ENCODE measurements at regions not wholly inside any gene's neighbourhood (a gene's known extent, or its start where the extent isn't known, plus 50 kb on each side); places are given as distances from the start of the nearest gene placed in this dataset.

DNA sequence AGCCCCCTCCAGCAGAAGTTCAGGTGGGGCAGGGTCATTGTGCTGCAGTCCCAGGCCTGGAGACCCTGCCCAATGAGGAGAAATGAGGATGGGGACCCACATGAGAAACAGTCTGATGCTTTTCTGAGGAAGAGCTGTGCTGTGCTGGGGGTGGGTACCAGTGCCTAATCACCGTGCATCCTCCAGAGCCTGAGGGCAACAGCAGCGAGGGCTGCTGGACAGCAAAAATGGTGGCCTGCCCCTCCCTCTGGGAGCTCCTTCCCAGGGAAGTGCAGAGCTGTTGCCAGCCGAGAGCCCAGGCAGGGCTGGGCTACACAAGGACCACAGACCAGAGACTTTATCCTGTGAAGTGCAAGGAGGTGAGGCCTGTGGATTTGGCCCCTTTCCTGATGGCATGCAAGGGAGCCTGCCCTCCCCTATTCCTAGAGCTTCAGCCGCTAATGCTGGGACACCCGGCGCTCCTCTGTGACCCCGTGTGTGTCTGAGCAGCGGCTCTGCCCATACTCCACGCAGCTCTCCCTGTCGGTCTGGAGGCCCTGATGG lies 134.8 kb downstream of the DSEL start:
- DNase-seq (ENCODE audit: low read depth) = no peak

GRCh38 chr18:67380867-67381266 lies 135.7 kb downstream of the DSEL start:
- no peak for DNase-seq (ENCODE audit: low read depth)

DNA sequence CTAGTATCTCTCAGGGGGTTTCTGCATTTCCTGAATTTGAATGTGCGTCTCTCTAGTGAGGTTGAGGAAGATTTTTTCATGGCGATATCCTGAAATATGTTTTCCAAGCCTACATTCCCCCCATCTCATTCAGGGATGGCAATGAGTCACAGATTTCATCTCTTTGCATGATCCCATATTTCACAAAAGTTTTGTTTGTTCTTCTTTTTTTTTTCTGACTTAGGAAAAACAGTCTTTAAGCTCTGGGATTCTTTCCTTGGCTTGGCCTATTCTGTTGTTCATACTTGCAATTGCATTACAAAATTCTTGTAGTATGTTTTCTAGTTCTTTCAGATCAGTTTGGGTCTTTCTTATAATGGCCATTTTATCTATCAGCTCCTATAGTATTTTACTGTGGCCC lies 136.5 kb downstream of the DSEL start:
- DNase-seq (ENCODE audit: low read depth) = no peak

- DNase-seq (ENCODE audit: low read depth) = no peak
These were observed 140.1 kb downstream of the DSEL start for GRCh38 chr18:67376372-67376771.

DNA sequence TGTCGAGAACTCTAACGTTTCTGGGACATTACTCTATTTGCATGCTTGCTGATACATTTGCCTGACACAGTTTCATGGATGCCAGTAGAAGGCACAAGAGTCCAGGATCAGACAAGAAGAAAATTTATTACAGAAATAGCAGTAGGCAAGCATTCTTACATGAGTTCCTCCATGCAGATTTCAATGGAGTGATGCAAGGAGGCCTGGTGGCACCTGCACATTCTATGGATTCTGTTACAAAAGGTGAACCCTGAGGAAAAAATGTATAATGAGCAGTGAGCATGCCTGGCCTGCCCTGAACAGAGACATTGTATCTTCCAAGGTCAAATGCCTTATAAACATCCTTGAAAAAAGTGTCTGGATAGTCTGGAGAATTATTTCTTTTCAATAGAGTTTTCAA lies 142.9 kb downstream of the DSEL start:
- no peak for DNase-seq (ENCODE audit: low read depth)

GRCh38 chr18:67367540-67367939 lies 149.0 kb downstream of the DSEL start:
- peak; percentile 38 for DNase-seq (ENCODE audit: low read depth)

GRCh38 chr18:67363694-67364093 lies 152.8 kb downstream of the DSEL start:
- DNase-seq (ENCODE audit: low read depth) = no peak

- DNase-seq (ENCODE audit: low read depth) = no peak
These were observed 153.6 kb downstream of the DSEL start for GRCh38 chr18:67362906-67363305.

DNA sequence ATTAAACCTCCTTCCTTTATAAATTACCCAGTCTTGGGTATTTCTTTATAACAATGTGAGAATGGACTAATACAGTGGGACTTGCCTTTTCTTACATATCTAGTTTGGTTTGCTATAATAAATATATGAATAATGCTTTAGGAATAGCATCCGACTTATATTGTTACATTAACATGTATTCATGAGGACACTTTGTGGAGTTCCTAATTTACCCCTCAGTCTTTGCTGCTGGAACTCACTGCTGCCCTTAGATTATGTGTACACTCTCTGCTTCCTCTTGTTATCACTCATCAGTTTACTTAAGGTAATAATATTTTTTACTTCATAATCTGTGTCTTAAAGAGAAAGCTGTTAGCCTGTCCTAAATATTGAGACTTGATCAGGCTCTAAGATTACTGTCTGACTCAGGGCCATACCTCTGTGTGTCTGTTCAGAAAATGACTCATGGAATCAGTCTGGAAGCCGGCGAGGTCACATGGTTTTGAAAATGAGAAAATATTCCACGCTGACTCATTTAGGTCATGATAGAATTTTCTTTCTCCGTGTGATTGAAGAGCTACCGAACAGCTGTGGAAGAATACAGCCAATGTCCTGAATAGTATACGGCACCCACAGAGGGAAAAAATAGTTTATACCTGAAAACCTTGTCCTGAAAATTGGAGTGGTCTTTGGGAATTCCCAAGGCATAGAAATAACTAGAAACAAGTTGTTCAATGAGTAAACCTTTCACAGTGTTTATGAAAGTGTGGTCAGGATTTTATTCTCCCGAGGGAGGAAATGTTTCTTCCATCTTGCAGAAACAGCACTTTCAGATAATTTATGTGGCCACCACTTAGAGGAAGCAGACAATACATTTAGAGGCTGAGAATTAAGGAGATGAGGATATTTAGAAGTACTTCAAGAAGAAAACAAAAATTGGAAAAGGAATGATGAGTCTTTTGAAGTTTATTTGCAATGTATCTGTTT lies 156.4 kb downstream of the DSEL start:
- peak; percentile 92 for DNase-seq (ENCODE audit: low read depth)

GRCh38 chr18:67358947-67359346 lies 157.6 kb downstream of the DSEL start:
- no peak for DNase-seq (ENCODE audit: low read depth)

GRCh38 chr18:67354692-67355091 lies 161.8 kb downstream of the DSEL start:
- no peak for DNase-seq (ENCODE audit: low read depth)

GRCh38 chr18:67354091-67354490 lies 162.4 kb downstream of the DSEL start:
- no peak for DNase-seq (ENCODE audit: low read depth)

DNA sequence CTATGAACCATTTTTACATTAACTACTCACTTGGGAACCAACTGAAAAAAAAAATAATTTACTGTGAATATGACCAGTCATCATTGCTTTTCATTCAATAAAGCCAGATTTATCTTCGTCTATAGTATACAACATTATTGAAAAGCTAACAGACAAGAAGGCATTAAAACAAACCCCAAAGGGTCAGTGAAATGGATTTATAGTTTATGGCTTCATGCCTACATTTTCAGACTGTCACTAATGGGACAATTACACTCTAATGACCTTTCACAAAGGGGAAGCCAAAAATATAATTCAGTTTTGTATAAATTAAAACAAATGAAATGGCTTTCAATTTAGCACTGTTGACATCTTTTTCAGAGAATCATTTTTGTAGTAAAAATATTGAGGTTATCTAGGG lies 169.1 kb downstream of the DSEL start:
- DNase-seq (ENCODE audit: low read depth) = no peak

GRCh38 chr18:67342159-67342558 lies 174.4 kb downstream of the DSEL start:
- DNase-seq (ENCODE audit: low read depth) = no peak

- no peak for DNase-seq (ENCODE audit: low read depth)
These were observed 178.8 kb downstream of the DSEL start for GRCh38 chr18:67337696-67338095.

GRCh38 chr18:67331857-67332256 lies 184.7 kb downstream of the DSEL start:
- no peak for DNase-seq (ENCODE audit: low read depth)

GRCh38 chr18:67319109-67319508 lies 197.4 kb downstream of the DSEL start:
- DNase-seq (ENCODE audit: low read depth) = no peak

- DNase-seq (ENCODE audit: low read depth) = no peak
These were observed 197.9 kb downstream of the DSEL start for GRCh38 chr18:67318651-67319050.

DNA sequence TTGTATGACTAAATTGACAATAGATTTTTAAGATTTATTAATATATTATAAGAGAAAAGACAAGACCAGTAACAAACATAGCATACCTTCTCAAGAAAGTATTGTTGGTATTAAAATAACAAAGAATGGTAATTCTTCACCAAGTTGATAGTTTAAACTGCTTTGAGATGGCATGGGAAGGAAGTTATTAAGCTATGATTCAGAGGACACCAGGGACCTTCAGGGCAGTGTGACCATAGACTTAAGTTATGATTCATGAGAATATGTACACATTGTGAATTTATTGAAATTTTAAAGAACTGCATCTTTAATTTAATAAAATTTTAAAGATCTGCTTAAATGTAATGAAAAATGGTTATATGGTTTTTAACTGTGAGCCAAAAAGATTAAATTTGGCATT lies 205.7 kb downstream of the DSEL start:
- DNase-seq (ENCODE audit: low read depth) = peak; percentile 58

DNA sequence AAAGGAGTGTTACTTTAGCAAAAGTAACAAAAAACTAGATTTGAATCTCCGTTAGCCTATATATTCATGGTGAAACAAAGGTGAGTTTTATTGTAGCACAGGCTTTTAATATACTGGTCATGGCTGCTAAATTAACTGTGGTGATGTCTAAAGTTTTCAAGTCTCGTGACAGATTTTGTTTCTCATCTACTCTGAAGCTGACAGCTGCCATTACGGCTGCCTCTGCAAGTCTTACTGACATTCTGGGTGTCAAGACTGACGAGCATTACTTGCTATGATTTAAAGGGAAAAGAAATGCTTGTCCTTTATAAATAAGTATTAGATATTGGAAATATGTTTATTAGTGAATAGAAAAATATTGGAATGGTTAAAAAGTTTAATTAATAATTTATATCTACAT lies 207.7 kb downstream of the DSEL start:
- no peak for DNase-seq (ENCODE audit: low read depth)

GRCh38 chr18:67305466-67305865 lies 211.1 kb downstream of the DSEL start:
- no peak for DNase-seq (ENCODE audit: low read depth)

DNA sequence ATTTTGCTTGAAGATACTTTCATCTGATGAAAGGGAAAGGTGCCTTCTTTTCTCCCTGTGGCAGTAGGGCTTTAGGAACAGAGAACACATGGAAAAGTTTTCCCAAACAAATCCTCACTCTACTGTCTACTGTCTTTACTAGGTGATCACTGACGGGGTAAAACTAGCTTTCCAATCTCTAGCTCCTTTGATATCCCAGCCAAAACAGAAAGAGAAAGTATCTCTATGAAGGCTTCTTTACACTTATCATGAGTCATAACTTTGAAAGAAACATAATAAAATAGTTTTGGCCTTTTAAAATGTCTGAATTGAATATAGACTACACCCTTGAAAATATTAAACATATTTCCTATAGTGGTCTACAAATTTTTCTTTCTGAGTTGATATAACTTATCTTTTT lies 214.5 kb downstream of the DSEL start:
- peak; percentile 6 for DNase-seq (ENCODE audit: low read depth)

DNA sequence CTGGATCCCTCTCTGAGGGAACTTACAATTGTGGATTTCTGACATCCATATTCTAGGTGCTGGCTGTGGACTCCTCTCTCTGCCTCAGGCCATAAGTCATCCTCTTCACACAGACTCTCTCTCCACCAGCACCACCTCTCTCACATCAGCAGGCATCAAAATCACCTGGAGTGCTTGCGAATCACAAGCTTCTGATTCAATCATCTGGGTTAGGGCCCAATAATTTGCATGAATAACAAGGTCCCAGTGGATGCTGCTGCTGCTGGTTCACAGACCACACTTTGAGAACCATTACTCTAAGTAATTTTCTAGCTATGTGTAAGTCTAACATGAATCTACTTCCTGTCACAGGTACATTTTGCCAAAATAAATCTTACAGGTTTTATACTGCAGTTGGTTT lies 214.9 kb downstream of the DSEL start:
- DNase-seq (ENCODE audit: low read depth) = no peak
